ENCODE measurements at regions not wholly inside any gene's neighbourhood (a gene's known extent, or its start where the extent isn't known, plus 50 kb on each side); places are given as distances from the start of the nearest gene placed in this dataset.

GRCh38 chr4:117621673-117622072, 412.6 kb upstream of the NDST3 start (continued):
- TF ChIP-seq CSRNP3 (CRISPR knock-in tag; IDR thresholded peaks at IDR 0.05) = no peak
- no peak for TF ChIP-seq PPARA (CRISPR knock-in tag; IDR thresholded peaks at IDR 0.05; ENCODE audit: borderline replicate concordance)
- TF ChIP-seq GLIS3 (CRISPR knock-in tag; IDR thresholded peaks at IDR 0.05) = no peak
- no peak for TF ChIP-seq TCF4 (CRISPR knock-in tag; IDR thresholded peaks at IDR 0.05; ENCODE audit: borderline replicate concordance)
- TF ChIP-seq CREB5 (CRISPR knock-in tag; IDR thresholded peaks at IDR 0.05; ENCODE audit: low read depth) = no peak
- no peak for TF ChIP-seq CSDC2 (CRISPR knock-in tag; IDR thresholded peaks at IDR 0.05)
- TF ChIP-seq BACH2 (CRISPR knock-in tag; IDR thresholded peaks at IDR 0.05; ENCODE audit: borderline replicate concordance) = no peak
- no peak for TF ChIP-seq ZFP3 (CRISPR knock-in tag; IDR thresholded peaks at IDR 0.05)
- no peak for TF ChIP-seq OSR1 (CRISPR knock-in tag; IDR thresholded peaks at IDR 0.05)
- TF ChIP-seq ZFP30 (CRISPR knock-in tag; IDR thresholded peaks at IDR 0.05) = no peak
- no peak for TF ChIP-seq ARNTL (CRISPR knock-in tag; IDR thresholded peaks at IDR 0.05; ENCODE audit: borderline replicate concordance, low read depth)

GRCh38 chr4:117623326-117623725, 411.0 kb upstream of the NDST3 start:
- no peak for ATAC-seq
- TF ChIP-seq CSDC2 (CRISPR knock-in tag; IDR thresholded peaks at IDR 0.05) = no peak
- no peak for TF ChIP-seq TCF4 (CRISPR knock-in tag; IDR thresholded peaks at IDR 0.05; ENCODE audit: borderline replicate concordance)
- no peak for TF ChIP-seq ISL1 (CRISPR knock-in tag; IDR thresholded peaks at IDR 0.05)
- no peak for TF ChIP-seq PATZ1 (CRISPR knock-in tag; IDR thresholded peaks at IDR 0.05; ENCODE audit: borderline replicate concordance)
- no peak for TF ChIP-seq ZFP3 (CRISPR knock-in tag; IDR thresholded peaks at IDR 0.05)
- TF ChIP-seq ZNF565 (CRISPR knock-in tag; conservative IDR thresholded peaks at IDR 0.05; ENCODE audit: low read depth) = no peak
- TF ChIP-seq ARNTL (CRISPR knock-in tag; IDR thresholded peaks at IDR 0.05; ENCODE audit: borderline replicate concordance, low read depth) = no peak
- no peak for TF ChIP-seq RARB (CRISPR knock-in tag; IDR thresholded peaks at IDR 0.05)
- TF ChIP-seq TSHZ2 (CRISPR knock-in tag; IDR thresholded peaks at IDR 0.05) = no peak
- TF ChIP-seq ZC3H10 (CRISPR knock-in tag; IDR thresholded peaks at IDR 0.05) = no peak
- TF ChIP-seq POU6F1 (CRISPR knock-in tag; IDR thresholded peaks at IDR 0.05; ENCODE audit: borderline replicate concordance, low read depth) = no peak

GRCh38 chr4:117626664-117627063, 407.6 kb upstream of the NDST3 start:
- no peak for TF ChIP-seq ZNF70 (CRISPR knock-in tag; IDR thresholded peaks at IDR 0.05)
- no peak for TF ChIP-seq RARB (CRISPR knock-in tag; IDR thresholded peaks at IDR 0.05)
- TF ChIP-seq ZFP3 (CRISPR knock-in tag; IDR thresholded peaks at IDR 0.05) = no peak
- no peak for TF ChIP-seq ZNF8 (CRISPR knock-in tag; IDR thresholded peaks at IDR 0.05)
- ATAC-seq = no peak

GRCh38 chr4:117634716-117635115, 399.6 kb upstream of the NDST3 start:
- ATAC-seq = no peak
- TF ChIP-seq TCF4 (CRISPR knock-in tag; IDR thresholded peaks at IDR 0.05; ENCODE audit: borderline replicate concordance) = no peak
- no peak for TF ChIP-seq POU6F1 (CRISPR knock-in tag; IDR thresholded peaks at IDR 0.05; ENCODE audit: borderline replicate concordance, low read depth)
- TF ChIP-seq CSDC2 (CRISPR knock-in tag; IDR thresholded peaks at IDR 0.05) = no peak
- no peak for TF ChIP-seq ZC3H10 (CRISPR knock-in tag; IDR thresholded peaks at IDR 0.05)
- TF ChIP-seq ZNF8 (CRISPR knock-in tag; IDR thresholded peaks at IDR 0.05) = no peak
- no peak for TF ChIP-seq SNAI2 (CRISPR knock-in tag; IDR thresholded peaks at IDR 0.05)
